GM23338 (cell line): ENCODE measurements at regions not wholly inside any gene's neighbourhood (a gene's known extent, or its start where the extent isn't known, plus 50 kb on each side); places are given as distances from the start of the nearest gene placed in this dataset.

ENCODE experiments used
- CREB1 ChIP-seq: fragments of 250-450 bp; sonication (Bioruptor Pico); IDR thresholded peaks from 2 replicates; pipeline ENCODE4 v1.5.0; 2020; ENCODE audit warnings: low read depth, mild to moderate bottlenecking, moderate library complexity
- EZH2 ChIP-seq: fragments of 200-600 bp; sonication (generic); IDR thresholded peaks from one replicate; pipeline ENCODE4 v1.8.0; 2017; ENCODE audit warnings: antibody characterized with exemption, mild to moderate bottlenecking, low read depth; ENCODE audit not compliant: unreplicated experiment
- EZH2phosphoT487 ChIP-seq: fragments of 200-600 bp; sonication (generic); IDR thresholded peaks from one replicate; pipeline ENCODE4 v1.8.1; 2018; ENCODE audit warnings: antibody characterized with exemption; ENCODE audit not compliant: unreplicated experiment
- JUNB ChIP-seq: IDR thresholded peaks from one replicate; pipeline ENCODE4 v1.6.1; 2016; ENCODE audit warnings: antibody characterized with exemption; ENCODE audit not compliant: unreplicated experiment
- NANOG ChIP-seq: IDR thresholded peaks from 2 replicates; pipeline ENCODE4 v1.6.1; 2016; ENCODE audit warnings: antibody characterized with exemption, borderline replicate concordance
- POLR2AphosphoS5 ChIP-seq: IDR thresholded peaks from 2 replicates; pipeline ENCODE4 v1.6.1; 2016; ENCODE audit warnings: antibody characterized with exemption, low read depth
- ZNF331 ChIP-seq: fragments of 250-450 bp; sonication (Bioruptor Pico); IDR thresholded peaks from 2 replicates; pipeline ENCODE4 v1.5.0; 2020; ENCODE audit warnings: low read depth, mild to moderate bottlenecking, moderate library complexity
- TF ChIP-seq, protein P1 (sequence below), 2 experiments: fragments of 200-600 bp in 1 of 2; sonication (generic) in 1 of 2; conservative IDR thresholded peaks; 2 replicates each; pipeline versions ENCODE4 v1.5.1 to v1.6.1; 2016 to 2017; ENCODE audit warnings: antibody characterized with exemption in 2 of 2, low read depth in 2 of 2, mild to moderate bottlenecking in 2 of 2, moderate library complexity in 1 of 2
- TF ChIP-seq, protein P2 (sequence below): IDR thresholded peaks from one replicate; pipeline ENCODE4 v1.6.1; 2018; ENCODE audit warnings: antibody characterized with exemption; ENCODE audit not compliant: unreplicated experiment
- TF ChIP-seq, protein P3 (sequence below): IDR thresholded peaks from 2 replicates; pipeline ENCODE4 v1.6.1; 2016; ENCODE audit warnings: antibody characterized with exemption

DNA sequence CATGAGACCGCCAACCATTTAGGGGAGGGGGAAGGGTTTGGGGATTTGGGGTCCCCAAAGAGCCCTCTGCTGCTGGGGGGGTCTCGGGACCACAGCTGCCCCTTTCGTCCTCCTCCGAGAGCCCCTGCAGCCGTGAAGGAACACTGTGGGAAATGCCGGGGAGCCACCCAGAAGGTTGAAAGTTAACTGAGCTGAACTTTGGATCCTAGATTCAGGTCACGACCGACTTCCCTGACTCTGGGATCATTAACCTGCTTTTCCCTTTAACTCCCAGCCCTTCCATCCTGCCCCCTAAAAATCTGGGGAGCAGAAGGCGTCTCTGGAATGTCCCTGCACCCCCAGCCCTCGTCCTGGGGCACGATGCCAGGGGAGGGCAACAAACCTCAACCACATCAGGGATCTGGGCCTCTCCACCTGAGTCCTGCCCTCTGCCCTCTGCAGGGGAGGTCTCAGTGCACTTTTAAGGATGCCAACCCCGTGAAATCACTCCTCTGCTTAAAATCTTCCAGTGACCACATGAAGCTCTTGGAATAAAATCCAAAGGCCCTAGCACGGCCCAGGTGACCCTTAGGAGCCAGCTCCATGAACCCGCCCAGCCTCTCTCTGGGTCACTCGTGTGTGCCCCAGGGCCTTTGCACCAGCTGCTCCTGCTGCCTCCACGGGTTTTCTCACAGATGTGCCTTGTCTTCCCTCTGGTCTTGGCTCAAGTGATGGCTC lies 95.0 kb downstream of the RFLNA start:
- TF ChIP-seq EZH2: no peak
- TF ChIP-seq, protein P1, sequence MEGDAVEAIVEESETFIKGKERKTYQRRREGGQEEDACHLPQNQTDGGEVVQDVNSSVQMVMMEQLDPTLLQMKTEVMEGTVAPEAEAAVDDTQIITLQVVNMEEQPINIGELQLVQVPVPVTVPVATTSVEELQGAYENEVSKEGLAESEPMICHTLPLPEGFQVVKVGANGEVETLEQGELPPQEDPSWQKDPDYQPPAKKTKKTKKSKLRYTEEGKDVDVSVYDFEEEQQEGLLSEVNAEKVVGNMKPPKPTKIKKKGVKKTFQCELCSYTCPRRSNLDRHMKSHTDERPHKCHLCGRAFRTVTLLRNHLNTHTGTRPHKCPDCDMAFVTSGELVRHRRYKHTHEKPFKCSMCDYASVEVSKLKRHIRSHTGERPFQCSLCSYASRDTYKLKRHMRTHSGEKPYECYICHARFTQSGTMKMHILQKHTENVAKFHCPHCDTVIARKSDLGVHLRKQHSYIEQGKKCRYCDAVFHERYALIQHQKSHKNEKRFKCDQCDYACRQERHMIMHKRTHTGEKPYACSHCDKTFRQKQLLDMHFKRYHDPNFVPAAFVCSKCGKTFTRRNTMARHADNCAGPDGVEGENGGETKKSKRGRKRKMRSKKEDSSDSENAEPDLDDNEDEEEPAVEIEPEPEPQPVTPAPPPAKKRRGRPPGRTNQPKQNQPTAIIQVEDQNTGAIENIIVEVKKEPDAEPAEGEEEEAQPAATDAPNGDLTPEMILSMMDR (conservative IDR thresholded peaks at IDR 0.05; ENCODE audit: low read depth in 2 of 2): no peak
- TF ChIP-seq EZH2phosphoT487: no peak
- no peak for TF ChIP-seq ZNF331 (CRISPR knock-in tag)
- no peak for TF ChIP-seq CREB1 (CRISPR knock-in tag)
- TF ChIP-seq POLR2AphosphoS5: no peak
- no peak for TF ChIP-seq JUNB
- TF ChIP-seq, protein P2, sequence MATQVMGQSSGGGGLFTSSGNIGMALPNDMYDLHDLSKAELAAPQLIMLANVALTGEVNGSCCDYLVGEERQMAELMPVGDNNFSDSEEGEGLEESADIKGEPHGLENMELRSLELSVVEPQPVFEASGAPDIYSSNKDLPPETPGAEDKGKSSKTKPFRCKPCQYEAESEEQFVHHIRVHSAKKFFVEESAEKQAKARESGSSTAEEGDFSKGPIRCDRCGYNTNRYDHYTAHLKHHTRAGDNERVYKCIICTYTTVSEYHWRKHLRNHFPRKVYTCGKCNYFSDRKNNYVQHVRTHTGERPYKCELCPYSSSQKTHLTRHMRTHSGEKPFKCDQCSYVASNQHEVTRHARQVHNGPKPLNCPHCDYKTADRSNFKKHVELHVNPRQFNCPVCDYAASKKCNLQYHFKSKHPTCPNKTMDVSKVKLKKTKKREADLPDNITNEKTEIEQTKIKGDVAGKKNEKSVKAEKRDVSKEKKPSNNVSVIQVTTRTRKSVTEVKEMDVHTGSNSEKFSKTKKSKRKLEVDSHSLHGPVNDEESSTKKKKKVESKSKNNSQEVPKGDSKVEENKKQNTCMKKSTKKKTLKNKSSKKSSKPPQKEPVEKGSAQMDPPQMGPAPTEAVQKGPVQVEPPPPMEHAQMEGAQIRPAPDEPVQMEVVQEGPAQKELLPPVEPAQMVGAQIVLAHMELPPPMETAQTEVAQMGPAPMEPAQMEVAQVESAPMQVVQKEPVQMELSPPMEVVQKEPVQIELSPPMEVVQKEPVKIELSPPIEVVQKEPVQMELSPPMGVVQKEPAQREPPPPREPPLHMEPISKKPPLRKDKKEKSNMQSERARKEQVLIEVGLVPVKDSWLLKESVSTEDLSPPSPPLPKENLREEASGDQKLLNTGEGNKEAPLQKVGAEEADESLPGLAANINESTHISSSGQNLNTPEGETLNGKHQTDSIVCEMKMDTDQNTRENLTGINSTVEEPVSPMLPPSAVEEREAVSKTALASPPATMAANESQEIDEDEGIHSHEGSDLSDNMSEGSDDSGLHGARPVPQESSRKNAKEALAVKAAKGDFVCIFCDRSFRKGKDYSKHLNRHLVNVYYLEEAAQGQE: no peak
- TF ChIP-seq, protein P3, sequence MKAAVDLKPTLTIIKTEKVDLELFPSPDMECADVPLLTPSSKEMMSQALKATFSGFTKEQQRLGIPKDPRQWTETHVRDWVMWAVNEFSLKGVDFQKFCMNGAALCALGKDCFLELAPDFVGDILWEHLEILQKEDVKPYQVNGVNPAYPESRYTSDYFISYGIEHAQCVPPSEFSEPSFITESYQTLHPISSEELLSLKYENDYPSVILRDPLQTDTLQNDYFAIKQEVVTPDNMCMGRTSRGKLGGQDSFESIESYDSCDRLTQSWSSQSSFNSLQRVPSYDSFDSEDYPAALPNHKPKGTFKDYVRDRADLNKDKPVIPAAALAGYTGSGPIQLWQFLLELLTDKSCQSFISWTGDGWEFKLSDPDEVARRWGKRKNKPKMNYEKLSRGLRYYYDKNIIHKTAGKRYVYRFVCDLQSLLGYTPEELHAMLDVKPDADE: no peak
- no peak for TF ChIP-seq NANOG
